H1 (cell line): ENCODE measurements at regions not wholly inside any gene's neighbourhood (a gene's known extent, or its start where the extent isn't known, plus 50 kb on each side); places are given as distances from the start of the nearest gene placed in this dataset.

ENCODE experiments used
- ASH2L ChIP-seq: fragments of 200-600, 300-600 bp; sonication (generic); IDR thresholded peaks from one replicate; pipeline ENCODE4 v1.7.1; 2017; ENCODE audit warnings: low read length
- CHD1 ChIP-seq: IDR thresholded peaks from 2 replicates; pipeline ENCODE4 v1.6.1; 2012; ENCODE audit warnings: low read depth, low read length, improper control_type of control experiment
- HDAC2 ChIP-seq, 2 experiments: fragments of 300-600 bp in 1 of 2; sonication (generic) in 1 of 2; IDR thresholded peaks; 2 replicates each; pipeline ENCODE4 v1.6.1; 2011 to 2012; ENCODE audit warnings: low read depth in 2 of 2, low read length in 2 of 2, mild to moderate bottlenecking in 2 of 2, moderate library complexity in 2 of 2, borderline replicate concordance in 1 of 2, inconsistent platforms in 1 of 2
- NRF1 ChIP-seq: IDR thresholded peaks from 2 replicates; pipeline ENCODE4 v1.6.1; 2011; ENCODE audit warnings: mild to moderate bottlenecking, low read depth, low read length, improper control_type of control experiment

GRCh38 chr1:29736582-29737188 is 500.4 kb downstream of the PTPRU start (continued):
- TF ChIP-seq NRF1 (no peak), HDAC2 (IDR thresholded peaks at IDR 0.05; ENCODE audit: borderline replicate concordance in 1 of 2, low read depth in 2 of 2, low read length in 2 of 2) (no peak), ASH2L (no peak), CHD1 (no peak)
